Cardiac muscle cell (in vitro differentiated cells and primary cell): ENCODE measurements at regions not wholly inside any gene's neighbourhood (a gene's known extent, or its start where the extent isn't known, plus 50 kb on each side); places are given as distances from the start of the nearest gene placed in this dataset.

ENCODE experiments used
- DNase-seq, 2 donors: peaks; one replicate each; pipeline versions ENCODE4 v3.0.0 to v3.0.0-alpha.2; 2010 to 2017; ENCODE audit warnings: low read depth in 1 of 2, low spot score in 1 of 2
- H3K27ac ChIP-seq: fragments of 200-600 bp; sonication (generic); 2 replicates; pipeline ENCODE4 v1.5.1; 2016
- H3K27me3 ChIP-seq: fragments of 200-600 bp; sonication (generic); 2 replicates; pipeline ENCODE4 v1.6.0; 2016; ENCODE audit warnings: control low read depth
- H3K36me3 ChIP-seq: fragments of 200-600 bp; sonication (generic); 2 replicates; pipeline ENCODE4 v1.5.1; 2016; ENCODE audit warnings: control low read depth
- H3K4me1 ChIP-seq: fragments of 200-600 bp; sonication (generic); 2 replicates; pipeline ENCODE4 v1.8.1; 2017; ENCODE audit warnings: low read depth, mild to moderate bottlenecking, mixed run types
- H3K4me3 ChIP-seq: fragments of 200-600 bp; sonication (generic); 2 replicates; pipeline ENCODE4 v1.5.1; 2016; ENCODE audit warnings: mild to moderate bottlenecking
- H3K9me3 ChIP-seq: fragments of 200-600 bp; sonication (generic); 2 replicates; pipeline ENCODE4 v1.5.1; 2017; ENCODE audit warnings: low read depth, mild to moderate bottlenecking, control low read depth
- TF ChIP-seq, protein P1 (sequence below): IDR thresholded peaks from 2 replicates; pipeline ENCODE4 v1.5.1; 2012; ENCODE audit warnings: low read depth, mild to moderate bottlenecking, low read length

DNA sequence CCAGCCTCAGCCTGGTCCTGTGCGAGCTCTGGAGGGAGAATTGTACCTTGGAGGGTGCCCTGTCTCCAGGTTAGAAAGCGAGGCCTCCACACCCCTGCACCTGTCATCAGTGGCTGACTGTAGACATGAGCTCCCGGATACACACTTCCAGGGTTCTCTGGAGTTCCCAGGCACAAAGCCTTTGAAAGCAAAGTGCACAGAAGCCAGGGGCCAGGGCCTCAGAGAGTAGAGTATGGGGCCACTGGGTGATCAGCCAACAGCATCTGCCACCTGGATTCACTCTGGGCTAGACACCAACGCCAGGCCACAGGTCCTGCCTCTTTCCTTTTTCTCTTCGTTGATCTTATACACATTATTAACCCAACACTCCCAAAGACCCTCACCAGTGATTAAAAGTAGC, 239.4 kb upstream of the HDAC4 start:
- Histone ChIP-seq H3K4me3 (no peak overlapping the region), H3K27ac (no peak overlapping the region), H3K36me3 (no peaks in the 10 kb centered on the region), H3K4me1 (no peaks in the 10 kb centered on the region), H3K9me3 (no peaks in the 10 kb centered on the region), H3K27me3 (no peaks in the 10 kb centered on the region)
- no peak for DNase-seq
- TF ChIP-seq, protein P1, sequence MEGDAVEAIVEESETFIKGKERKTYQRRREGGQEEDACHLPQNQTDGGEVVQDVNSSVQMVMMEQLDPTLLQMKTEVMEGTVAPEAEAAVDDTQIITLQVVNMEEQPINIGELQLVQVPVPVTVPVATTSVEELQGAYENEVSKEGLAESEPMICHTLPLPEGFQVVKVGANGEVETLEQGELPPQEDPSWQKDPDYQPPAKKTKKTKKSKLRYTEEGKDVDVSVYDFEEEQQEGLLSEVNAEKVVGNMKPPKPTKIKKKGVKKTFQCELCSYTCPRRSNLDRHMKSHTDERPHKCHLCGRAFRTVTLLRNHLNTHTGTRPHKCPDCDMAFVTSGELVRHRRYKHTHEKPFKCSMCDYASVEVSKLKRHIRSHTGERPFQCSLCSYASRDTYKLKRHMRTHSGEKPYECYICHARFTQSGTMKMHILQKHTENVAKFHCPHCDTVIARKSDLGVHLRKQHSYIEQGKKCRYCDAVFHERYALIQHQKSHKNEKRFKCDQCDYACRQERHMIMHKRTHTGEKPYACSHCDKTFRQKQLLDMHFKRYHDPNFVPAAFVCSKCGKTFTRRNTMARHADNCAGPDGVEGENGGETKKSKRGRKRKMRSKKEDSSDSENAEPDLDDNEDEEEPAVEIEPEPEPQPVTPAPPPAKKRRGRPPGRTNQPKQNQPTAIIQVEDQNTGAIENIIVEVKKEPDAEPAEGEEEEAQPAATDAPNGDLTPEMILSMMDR, result no peak

DNA sequence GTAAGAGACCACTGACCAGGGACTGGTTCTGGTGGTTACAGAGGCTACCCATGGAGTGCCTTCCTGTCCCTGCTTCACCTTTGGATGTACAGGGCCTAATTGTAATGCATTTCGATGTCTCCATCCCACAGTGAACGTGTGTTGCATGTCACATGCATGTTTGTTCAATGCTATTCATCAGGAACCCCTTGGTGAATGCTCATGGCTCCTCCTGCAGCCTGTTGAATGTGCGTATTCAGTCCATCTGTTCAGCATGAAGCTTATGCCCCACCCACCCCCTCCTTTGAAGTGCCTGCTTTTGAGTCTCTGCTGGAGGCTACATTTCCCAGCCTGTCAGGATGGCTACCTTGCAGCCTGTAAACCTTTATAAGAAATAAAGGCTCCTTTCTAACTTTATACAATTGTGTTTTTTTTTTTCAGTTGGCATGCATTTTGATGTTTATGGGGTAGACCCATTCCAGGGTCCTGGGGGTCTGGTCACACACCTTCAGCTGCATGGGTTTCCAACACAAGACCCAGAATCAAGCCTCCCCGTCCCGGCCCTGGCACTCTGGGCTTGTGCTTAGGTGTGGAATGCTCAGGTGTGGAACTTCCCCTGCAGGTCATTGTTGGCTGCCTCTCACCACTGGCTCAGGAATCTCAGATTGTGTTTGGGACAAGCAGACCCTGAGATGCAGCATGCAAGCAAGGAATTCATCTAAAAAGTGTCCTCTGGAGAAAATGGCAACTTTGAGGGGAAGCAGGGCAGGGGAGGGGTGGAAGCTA, 238.8 kb upstream of the HDAC4 start:
- DNase-seq, result no peak
- H3K36me3 ChIP-seq, result no peaks in the 10 kb centered on the region
- H3K4me3 ChIP-seq, result no peak overlapping the region
- no peaks in the 10 kb centered on the region for H3K9me3 ChIP-seq
- no peaks in the 10 kb centered on the region for H3K4me1 ChIP-seq
- no peaks in the 10 kb centered on the region for H3K27me3 ChIP-seq
- TF ChIP-seq, protein P1, result no peak
- no peak overlapping the region for H3K27ac ChIP-seq

DNA sequence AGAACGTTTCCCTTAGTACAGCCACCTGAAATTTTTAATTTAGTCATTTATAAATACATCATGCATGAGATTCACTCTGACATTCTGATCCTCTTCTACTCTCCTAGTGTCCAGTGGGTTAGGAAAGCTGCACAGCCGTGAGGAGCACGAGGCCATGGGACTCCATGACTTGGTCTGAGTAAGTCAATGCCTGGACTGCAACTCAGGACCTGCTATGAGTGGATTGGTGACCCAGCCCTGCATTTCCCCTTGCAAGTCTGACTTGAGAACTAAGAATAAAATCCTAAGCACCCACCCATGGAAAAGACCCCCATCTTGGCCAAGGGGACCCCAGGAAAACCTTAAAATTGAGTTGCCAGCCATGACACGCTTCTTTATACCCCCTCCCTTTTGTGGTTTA, 237.6 kb upstream of the HDAC4 start:
- H3K27me3 ChIP-seq, result no peaks in the 10 kb centered on the region
- no peak overlapping the region for H3K4me3 ChIP-seq
- no peak for DNase-seq
- H3K9me3 ChIP-seq, result no peaks in the 10 kb centered on the region
- H3K27ac ChIP-seq, result no peak overlapping the region
- TF ChIP-seq, protein P1, result no peak
- no peaks in the 10 kb centered on the region for H3K4me1 ChIP-seq
- H3K36me3 ChIP-seq, result no peaks in the 10 kb centered on the region

DNA sequence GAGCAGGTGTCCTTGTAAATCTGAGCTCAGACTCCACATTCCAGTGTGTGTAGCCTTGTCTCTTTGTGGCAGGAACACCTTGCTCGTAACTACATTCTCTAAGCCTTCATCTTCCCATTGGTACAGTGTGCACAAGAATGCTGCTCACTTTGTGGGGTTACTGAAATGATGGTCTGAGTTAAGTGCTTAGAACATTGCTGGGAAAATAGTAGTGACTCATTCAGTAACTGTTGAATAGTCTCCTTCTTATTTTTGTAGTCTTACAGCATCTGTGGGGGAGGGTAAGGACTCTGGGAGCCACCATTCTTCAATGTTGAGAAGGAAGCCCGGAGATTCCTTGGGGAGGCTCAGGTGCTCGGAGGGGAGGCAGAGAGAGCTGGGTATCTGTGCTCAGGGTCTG, 236.0 kb upstream of the HDAC4 start:
- Histone ChIP-seq H3K4me1 (no peaks in the 10 kb centered on the region), H3K27me3 (no peaks in the 10 kb centered on the region), H3K27ac (no peak overlapping the region), H3K4me3 (no peak overlapping the region), H3K9me3 (no peaks in the 10 kb centered on the region), H3K36me3 (no peaks in the 10 kb centered on the region)
- TF ChIP-seq, protein P1, result no peak
- no peak for DNase-seq

DNA sequence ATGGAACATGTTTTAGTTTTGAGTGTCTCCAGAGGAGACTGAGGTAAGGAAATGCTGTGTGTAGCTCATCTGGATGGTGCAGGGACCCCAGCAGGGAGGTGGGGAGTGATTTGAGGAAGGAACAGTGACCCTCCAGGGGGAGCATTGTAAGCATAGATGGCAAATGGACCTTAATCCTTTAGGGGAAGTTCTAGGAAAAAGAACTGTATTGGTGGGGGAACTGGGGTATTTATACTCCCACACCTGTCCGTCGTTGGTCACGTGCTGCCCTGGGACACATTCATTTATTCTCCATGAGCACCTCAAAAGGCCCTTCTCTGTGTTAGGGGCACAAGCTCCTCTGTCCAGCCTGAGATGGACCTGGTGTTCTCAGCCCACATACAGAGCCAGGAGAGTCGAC, 233.9 kb upstream of the HDAC4 start:
- TF ChIP-seq, protein P1, result no peak

More for the DNA sequence above, 233.9 kb upstream of the HDAC4 start:
- Histone ChIP-seq H3K36me3 (no peaks in the 10 kb centered on the region), H3K27me3 (no peaks in the 10 kb centered on the region), H3K9me3 (no peaks in the 10 kb centered on the region), H3K27ac (no peak overlapping the region), H3K4me3 (no peak overlapping the region), H3K4me1 (no peaks in the 10 kb centered on the region)
- DNase-seq, result no peak
